CD4-positive, alpha-beta T cell treated with Interleukin-15 for 4 hours (primary cell): ENCODE measurements at regions not wholly inside any gene's neighbourhood (a gene's known extent, or its start where the extent isn't known, plus 50 kb on each side); places are given as distances from the start of the nearest gene placed in this dataset.
"Not testable (repeated sequence)": the region's sequence is repeated elsewhere in the genome, so short reads cannot be mapped to it uniquely, and the experiment has no call there.

ENCODE experiments used
- DNase-seq: peaks from one replicate; pipeline ENCODE4 v3.0.0-alpha.2; 2020; ENCODE audit warnings: low spot score

- DNase-seq, result no peak
Observed at GRCh38 chr6:169101036-169101805, 152.4 kb downstream of the THBS2 start.

DNA sequence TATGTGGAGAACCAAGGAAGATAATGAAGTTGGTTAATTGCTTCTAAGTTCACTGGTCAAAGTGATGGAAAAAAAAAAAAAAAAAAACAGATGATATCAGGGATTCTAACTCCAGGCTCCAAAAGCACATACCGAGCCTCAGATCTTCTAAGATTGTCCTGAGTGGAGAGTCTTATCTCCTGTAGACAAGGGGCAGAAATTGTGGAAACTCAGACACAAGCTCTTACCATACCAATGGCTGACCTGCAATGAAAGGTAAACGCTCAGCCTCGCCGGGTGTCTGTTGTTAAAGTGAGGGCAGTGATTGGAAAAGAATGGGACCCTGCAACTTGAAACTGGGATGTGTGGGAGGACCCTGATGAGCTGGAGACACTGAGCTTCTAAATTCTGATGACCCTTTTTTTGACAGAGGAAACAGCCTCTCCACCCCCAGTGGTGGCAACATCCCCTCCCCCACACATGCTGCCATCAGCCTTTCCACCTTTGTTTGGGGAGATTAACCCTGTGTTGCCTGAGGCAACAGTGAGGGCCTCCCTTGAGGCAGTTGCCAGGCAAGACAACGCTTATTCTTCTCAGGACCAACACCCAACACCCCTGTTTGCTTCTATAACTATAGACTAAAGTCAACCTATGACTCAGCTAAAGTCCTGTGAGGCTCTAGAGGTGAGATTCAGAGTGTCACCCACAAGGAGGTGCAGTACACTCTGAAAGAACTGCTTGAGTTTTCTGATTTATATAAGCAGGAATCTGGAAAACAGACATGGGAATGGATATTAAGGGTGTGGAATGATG, 154.0 kb downstream of the THBS2 start:
- DNase-seq, result no peak

GRCh38 chr6:169098651-169099050, 155.0 kb downstream of the THBS2 start:
- DNase-seq, result not testable (repeated sequence)

DNA sequence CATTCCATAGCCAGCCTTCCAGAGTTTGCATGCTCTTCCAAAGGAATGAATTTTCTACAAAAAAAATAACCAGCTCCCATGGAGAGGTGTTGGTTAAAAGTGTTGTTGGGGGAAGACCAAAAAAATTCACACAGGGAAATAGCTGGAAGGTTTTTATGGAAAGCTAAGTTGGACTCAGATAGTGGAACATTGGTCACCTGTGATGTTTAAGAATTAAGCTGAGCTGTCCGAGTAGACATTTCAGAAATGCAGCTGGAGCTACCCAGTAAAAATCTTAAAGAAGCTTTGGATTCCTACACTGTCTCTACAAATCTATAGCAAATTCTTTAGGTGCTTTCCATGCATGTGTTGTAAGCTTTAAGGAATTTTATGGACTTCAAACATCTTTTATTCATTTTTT, 155.5 kb downstream of the THBS2 start:
- DNase-seq, result no peak

DNA sequence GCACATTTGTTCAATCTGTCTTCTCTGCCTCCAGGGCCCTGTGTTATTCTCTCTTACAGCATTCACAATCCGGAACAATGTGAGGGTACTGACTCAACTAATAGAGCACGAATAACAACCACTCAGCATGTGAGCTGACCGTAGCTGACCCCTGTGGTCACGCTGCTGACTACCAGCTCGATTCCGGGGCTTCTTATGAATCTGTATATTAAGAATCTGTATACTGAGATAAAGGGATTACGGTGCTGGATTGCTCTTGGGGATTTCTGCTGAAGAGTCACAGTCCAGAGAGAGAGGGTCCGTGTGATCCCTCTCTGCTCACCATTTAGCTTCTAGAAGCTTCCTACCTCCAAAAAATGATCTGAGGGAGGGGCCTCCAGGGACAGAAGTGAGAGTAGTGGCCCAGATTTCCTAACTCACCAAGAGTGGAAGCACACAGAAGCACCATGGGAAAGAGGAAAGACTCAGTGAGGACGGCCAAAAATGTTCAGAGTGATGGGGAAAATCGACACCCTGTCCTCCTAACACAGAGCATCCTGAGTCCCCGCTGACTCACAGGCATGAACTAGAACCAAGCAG, 156.2 kb downstream of the THBS2 start:
- no peak for DNase-seq

- DNase-seq, result no peak
Observed at GRCh38 chr6:169096388-169096787, 157.3 kb downstream of the THBS2 start.

DNA sequence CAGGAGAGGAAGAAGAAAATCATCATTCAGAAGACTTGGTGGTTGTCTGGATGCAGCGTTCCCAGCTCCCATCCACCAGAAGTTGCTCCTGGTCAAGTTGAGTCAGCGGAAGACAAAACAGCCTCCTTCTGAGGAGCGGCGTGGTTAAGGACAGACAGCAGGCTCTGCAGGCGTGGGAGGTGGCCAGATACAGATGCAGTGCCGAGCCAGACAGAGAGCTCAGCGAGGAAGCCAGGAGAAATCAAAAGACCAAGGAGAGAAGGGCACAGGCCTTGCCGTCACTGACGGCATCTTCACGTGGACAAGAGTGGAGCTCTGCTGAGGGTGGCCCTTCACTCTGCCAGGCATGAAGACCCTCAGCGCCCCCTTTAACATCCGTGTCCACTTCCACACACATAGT, 158.5 kb downstream of the THBS2 start:
- no peak for DNase-seq

DNA sequence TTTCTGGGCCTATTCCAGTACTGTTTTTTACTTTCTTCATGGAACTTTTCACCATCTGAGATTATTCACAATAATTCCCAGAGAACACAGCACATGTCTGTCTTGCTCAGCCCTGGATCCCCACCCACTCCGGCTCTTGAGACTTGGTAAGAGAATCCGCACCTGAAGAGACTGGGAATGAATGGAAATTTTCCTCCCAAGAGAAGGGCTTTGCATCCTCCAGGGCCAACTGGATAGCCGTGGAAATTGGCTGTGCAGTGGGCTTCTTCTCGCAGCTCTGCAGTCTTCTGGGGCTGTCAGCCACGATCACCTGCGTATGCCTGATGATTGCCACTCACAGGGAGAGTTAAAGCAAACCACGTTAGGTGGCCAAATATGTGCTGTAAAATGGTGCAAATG, 159.1 kb downstream of the THBS2 start:
- DNase-seq, result no peak

DNA sequence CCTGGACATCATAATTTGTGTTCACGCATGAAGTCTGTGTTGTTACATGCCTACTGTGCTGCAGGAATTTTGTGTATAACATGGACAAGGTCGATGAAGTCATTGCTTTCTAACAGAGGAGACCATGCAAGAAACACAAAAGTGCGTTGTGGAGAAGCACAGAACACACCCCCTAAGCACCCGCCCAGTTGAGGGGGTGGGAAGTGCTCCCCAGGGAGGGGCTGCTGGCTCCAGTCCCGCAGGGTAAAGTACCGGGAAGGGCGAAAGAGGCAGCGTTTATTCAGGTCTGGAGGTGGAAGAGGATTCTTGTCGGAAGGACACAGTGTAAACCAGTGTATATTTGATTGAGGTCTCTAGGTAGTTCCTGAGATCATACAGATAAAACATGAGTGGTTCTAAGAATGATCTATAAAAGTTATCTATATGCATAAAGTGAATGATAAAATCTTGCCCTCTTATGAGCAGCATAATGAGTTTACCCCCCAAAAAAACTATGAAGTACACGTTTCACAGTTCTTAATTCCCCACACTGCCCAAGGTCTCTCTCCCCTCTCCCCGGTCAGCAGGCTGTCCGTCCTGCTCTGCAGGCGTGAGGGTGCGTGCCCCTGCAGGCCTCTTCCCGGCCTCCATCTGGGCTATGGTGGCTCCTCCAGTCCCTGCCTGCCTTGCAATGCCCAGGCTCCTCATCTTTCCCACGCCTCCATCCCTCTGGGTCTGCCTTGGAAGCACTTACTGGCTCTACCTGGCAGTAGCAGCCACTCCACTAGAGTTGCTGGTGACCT, 159.7 kb downstream of the THBS2 start:
- no peak for DNase-seq

DNA sequence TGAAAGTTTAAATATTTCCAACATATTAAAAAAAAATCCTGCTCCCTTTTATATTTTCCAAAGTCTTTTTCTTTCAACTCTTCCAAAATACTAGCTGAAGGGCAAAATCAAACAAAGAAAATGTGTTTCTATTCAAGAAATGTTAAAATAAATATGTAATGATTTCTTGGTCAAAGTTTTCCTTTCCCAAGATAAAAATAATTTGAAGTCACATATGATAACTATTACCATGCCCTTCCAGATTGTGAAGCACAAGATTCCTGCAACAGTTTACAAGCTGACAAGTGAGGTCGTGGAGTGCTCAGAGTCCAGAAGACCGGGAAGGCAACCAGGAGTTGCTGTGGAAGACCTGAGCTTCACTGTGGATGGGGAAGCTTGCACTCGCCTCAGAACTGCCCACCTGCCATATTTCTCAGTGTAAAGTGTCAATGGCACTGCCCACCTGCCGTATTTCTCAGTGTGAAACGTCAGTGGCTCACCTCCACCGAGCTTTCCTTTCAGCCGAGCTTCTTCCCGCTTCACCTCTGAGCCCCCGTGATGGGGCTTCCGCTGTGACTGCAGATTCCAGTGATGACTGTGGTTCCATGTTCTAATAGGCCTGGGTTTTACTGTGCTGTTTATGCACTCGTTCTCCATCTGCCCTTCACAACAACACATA, 160.5 kb downstream of the THBS2 start:
- no peak for DNase-seq

DNA sequence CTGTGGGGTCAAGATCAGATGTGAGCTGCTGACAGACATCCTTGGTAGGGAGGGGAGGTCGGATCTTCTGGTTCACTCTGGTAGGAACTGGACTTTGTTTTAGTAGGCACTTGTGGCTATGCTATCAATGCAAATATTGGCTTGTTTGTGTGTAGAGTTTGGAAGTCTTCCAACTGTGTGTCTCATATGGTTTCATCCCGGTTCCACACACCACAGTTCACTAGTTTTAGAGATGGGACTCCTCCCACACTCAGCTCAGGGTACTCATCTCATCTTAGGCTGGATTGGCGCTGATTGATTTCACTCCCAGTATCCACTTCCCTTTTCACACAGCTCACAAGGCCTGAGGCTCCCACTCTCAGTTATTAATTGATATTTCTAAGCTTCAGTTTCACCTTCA, 161.3 kb downstream of the THBS2 start:
- no peak for DNase-seq

DNA sequence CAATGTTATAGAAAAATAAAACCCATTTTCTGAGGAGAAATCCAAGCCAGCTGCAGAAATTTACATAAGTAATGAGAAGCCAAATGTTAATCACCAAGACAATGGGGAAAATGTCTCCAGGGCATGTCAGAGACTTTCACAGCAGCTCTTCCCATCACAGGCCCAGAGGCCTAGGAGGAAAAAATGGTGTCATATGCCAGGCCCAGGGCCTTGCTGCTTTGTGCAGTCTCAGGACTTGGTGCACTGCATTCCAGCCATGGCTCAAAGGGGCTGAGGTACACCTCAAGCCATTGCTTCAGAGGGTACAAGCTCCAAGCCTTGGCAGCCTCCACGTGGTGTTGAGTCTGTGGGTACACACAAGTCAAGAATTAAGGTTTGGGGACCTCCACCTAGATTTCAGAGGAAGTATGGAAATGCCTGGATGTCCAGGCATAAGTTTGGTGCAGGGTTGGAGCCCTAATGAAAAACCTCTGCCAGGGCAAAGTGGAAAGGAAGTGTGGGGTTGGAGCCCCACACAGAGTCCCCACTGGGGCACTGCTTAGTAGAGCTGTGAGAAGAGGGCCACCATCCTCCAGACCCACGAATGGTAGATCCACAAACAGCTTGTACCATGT, 163.0 kb downstream of the THBS2 start:
- DNase-seq, result not testable (repeated sequence)

DNA sequence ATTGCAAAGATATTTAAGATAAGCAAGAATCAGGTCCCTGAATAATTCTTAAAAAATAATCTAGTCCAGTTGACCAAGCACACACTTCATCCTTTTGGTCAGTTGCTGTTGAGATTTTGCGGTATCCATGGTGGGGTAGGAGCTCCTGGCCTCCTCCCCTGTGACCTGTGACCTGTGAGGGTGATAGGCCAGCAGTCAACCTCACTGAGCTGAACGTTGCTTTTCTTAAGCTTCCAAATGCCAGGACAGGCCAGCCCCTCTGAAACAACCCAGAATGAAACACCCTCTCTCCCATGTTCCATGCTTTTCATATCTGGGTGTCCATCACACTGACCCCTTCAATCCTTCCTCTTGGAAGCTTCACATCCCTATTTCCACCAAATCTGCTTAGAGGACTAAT, 164.9 kb downstream of the THBS2 start:
- no peak for DNase-seq

DNA sequence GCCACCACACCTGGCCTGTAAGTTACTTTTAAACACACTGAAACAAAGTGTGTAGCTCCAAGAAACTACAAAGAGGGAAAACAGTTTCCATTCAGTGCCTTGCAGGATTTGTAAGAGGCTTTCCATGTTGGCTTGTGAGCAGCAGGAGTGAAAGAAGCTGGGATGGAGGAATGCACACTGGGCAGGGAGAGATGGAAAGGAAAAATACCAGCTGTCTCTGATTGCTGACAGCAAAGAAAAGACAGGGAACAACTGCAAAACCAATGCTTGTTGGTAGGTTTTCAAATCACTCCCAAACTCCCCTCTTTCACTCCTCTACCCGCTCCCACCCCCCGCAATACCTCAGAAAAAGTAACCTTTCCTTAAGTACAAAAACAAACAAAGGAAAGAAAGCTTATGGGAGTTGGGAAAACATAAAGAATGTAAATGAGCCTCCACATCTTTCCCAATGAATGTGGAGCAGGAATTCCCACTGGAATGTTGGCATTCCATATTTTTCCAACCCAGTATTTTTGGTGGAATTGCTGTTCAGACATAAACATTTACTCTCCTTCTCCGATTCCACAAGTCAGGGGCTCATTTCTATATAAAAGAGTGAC, 166.1 kb downstream of the THBS2 start:
- no peak for DNase-seq

DNA sequence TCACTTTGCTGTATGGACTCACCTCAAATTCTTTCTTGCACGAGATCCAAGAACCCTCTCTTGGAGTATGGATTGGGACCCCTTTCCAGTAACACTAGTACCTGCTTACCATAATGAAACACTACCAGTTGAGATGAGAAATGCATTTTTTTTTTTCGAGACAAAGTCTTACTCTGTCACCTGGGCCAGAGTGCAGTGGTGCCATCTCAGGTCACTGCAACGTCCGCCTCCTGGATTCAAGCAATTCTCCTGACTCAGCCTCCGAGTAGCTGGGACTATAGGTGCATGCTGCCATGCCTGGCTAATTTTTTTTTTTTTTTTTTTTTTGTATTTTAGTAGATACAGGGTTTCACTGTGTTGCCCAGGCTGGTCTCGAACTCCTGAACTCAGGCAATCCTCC, 167.0 kb downstream of the THBS2 start:
- DNase-seq, result not testable (repeated sequence)

- DNase-seq, result no peak
Observed at GRCh38 chr6:169086020-169086419, 167.6 kb downstream of the THBS2 start.

- DNase-seq, result no peak
Observed at GRCh38 chr6:169085466-169085865, 168.2 kb downstream of the THBS2 start.

DNA sequence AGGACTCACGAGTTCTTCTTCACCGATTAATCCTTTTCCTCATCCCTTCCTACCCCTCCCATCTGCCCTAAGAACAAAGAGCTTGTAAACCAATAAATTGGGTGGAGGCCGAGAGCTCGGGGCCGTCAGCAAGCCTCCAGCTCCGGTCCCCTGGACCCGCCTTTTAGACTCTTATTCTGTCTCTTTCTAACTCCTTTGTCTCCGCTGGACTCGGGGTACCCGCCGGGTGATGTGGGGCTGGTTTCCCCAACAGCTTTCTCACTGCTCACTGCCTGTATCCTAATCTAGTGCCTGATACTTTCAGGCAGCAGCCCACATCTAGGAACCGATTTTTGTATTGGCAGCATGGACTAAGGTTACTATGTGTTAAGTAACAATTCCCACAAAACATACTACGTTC, 169.1 kb downstream of the THBS2 start:
- DNase-seq, result not testable (repeated sequence)

GRCh38 chr6:169084067-169084466, 169.6 kb downstream of the THBS2 start:
- DNase-seq, result no peak

DNA sequence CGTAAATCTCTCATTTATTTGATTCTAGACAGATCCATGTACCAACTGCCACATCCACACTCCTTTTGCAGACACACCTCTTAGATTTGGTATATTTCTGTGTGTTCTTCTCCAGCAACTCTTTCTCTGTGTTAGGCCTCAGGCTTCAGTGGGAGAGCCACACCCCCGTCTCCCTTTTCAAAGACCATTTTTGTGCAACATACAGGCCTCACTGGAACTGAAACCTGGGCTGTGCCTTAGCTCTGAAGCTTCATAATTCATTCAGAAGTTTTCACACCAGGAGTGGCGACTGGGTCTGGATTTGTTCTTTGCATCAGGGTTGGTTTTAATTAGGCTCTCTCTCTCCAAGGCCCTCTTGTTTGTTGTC, 170.2 kb downstream of the THBS2 start:
- DNase-seq, result no peak
